ENCODE measurements at regions not wholly inside any gene's neighbourhood (a gene's known extent, or its start where the extent isn't known, plus 50 kb on each side); places are given as distances from the start of the nearest gene placed in this dataset.

- Histone ChIP-seq H2BK15ac (ENCODE audit: low read depth, low read length) (no peak overlapping the region), H3K79me2 (ENCODE audit: insufficient read depth, low read length) (no peaks in the 10 kb centered on the region), H2BK120ac (ENCODE audit: low read depth, low read length, poor library complexity, severe bottlenecking) (no peak overlapping the region), H3K14ac (ENCODE audit: insufficient read depth, low read length) (no peak overlapping the region), H3K27me3 (ENCODE audit: insufficient read depth, low read length) (no peaks in the 10 kb centered on the region), H2AK5ac (ENCODE audit: insufficient read length, low read length) (no peak overlapping the region), H2AFZ (ENCODE audit: low read length) (no peak overlapping the region), H3T11ph (ENCODE audit: low read length) (no peak overlapping the region), H4K5ac (ENCODE audit: insufficient read length, low read depth, low read length) (no peak overlapping the region), H4K20me1 (ENCODE audit: control insufficient read depth, insufficient read depth, insufficient read length) (no peaks in the 10 kb centered on the region), H3K9ac (ENCODE audit: extremely low read depth, insufficient read length, low read length) (no peak overlapping the region), H4K91ac (ENCODE audit: insufficient read length, low read depth, low read length) (no peak overlapping the region), H2BK20ac (ENCODE audit: low read depth, low read length, poor library complexity, severe bottlenecking) (no peak overlapping the region), H3K27ac (ENCODE audit: insufficient read length, low read depth, low read length) (no peak overlapping the region), H3K4ac (ENCODE audit: low read depth, low read length) (no peak overlapping the region), H3K18ac (ENCODE audit: insufficient read length, low read depth, low read length) (no peak overlapping the region), H3K4me2 (ENCODE audit: insufficient read depth, insufficient read length, low read length) (no peak overlapping the region), H3K23me2 (ENCODE audit: insufficient read length, low read depth, low read length, poor library complexity, severe bottlenecking) (no peaks in the 10 kb centered on the region), H3K56ac (ENCODE audit: insufficient read length, low read depth, low read length) (no peak overlapping the region), H4K8ac (replicated peaks; ENCODE audit: insufficient read length, low read depth, low read length) (no peak overlapping the region), H2BK12ac (ENCODE audit: insufficient read length, low read depth, low read length) (no peak overlapping the region), H3K9me3 (ENCODE audit: control insufficient read depth, low read depth, low read length) (no peaks in the 10 kb centered on the region), H3K4me1 (ENCODE audit: insufficient read depth, low read length) (no peaks in the 10 kb centered on the region), H3K79me1 (ENCODE audit: insufficient read depth, low read depth, low read length, poor library complexity, severe bottlenecking) (no peaks in the 10 kb centered on the region), H2BK5ac (ENCODE audit: insufficient read length, low read length) (no peak overlapping the region), H3K23ac (ENCODE audit: insufficient read length, low read depth, low read length) (no peak overlapping the region)
- no peak for TF ChIP-seq CTCF (conservative IDR thresholded peaks at IDR 0.05)
- Mint-ChIP-seq H3K4me3 (no peak overlapping the region), H3K27ac (no peak overlapping the region), H3K9me3 (peaks cover 0 to 2% of the 10 kb centered on the region in 2 experiments; a peak in 2 of 5 replicates), H3K36me3 (ENCODE audit: insufficient read depth in 1 of 3, low read depth in 3 of 3) (no peaks in the 10 kb centered on the region), H3K4me1 (peaks cover 0 to 9% of the 10 kb centered on the region in 2 experiments; a peak in 2 of 4 replicates), H3K27me3 (ENCODE audit: low read depth) (peaks cover 1% of the 10 kb centered on the region; the same call in 1 of the 2 replicates)
- DNase-seq, result no peak
- no CpG with 5 or more reads among the region's 2 CpGs for WGBS (ENCODE audit: extremely low coverage, insufficient read length, low lambda C conversion rate)
Measured at GRCh38 chr1:172789840-172790239, 130.9 kb downstream of the FASLG start.

All from H9 (cell line).